CD4-positive, alpha-beta T cell (primary cell): ENCODE measurements at regions not wholly inside any gene's neighbourhood (a gene's known extent, or its start where the extent isn't known, plus 50 kb on each side); places are given as distances from the start of the nearest gene placed in this dataset.

Experiments
- ATAC-seq: fragments of 200-7000 bp; cut with Tn5 transposase; one replicate; pipeline ENCODE4 v1.10.0; 2022; ENCODE audit warnings: mild to moderate bottlenecking; ENCODE audit not compliant: poor library complexity
- CTCF ChIA-PET: fragments of 350-600 bp; sonication (Branson Sonifier 250); formaldehyde crosslinking; loops from one replicate; lab custom pipeline; 2021; ENCODE audit warnings: antibody characterized with exemption, inconsistent platforms; lab: Charles Lee
- POLR2A ChIA-PET: fragments of 350-600 bp; sonication (Branson Sonifier 250); formaldehyde crosslinking; loops from one replicate; lab custom pipeline; 2021; ENCODE audit warnings: antibody characterized with exemption, inconsistent platforms; lab: Charles Lee
- DNase-seq, 14 experiments: peaks; one replicate each; pipeline ENCODE4 v3.0.0-alpha.2; 2013 to 2020; ENCODE audit warnings: mixed read lengths in 2 of 14
- H3K27ac ChIP-seq, 2 donors: one replicate each; pipeline versions ENCODE4 v1.5.1 to v1.7.0; 2013; ENCODE audit warnings: low read length in 2 of 2, low read depth in 1 of 2, mild to moderate bottlenecking in 1 of 2
- H3K27me3 ChIP-seq, 2 experiments: 1 replicate in 1 of 2; 2 replicates in 1 of 2; pipeline versions ENCODE4 v1.6.1 to v1.7.0; 2013; ENCODE audit warnings: low read length in 2 of 2, control low read depth in 1 of 2, mild to moderate bottlenecking in 1 of 2, moderate library complexity in 1 of 2; ENCODE audit not compliant: insufficient read depth in 2 of 2, control insufficient read depth in 1 of 2
- H3K36me3 ChIP-seq: one replicate; pipeline ENCODE4 v1.6.1; 2013; ENCODE audit warnings: low read length, control low read depth; ENCODE audit not compliant: insufficient read depth
- H3K4me1 ChIP-seq: one replicate; pipeline ENCODE4 v1.6.1; 2013; ENCODE audit warnings: low read length, control low read depth; ENCODE audit not compliant: insufficient read depth
- H3K4me3 ChIP-seq: one replicate; pipeline ENCODE4 v1.5.1; 2013; ENCODE audit warnings: mild to moderate bottlenecking, low read length, moderate library complexity
- H3K9me3 ChIP-seq, 2 experiments: 1 replicate in 1 of 2; 2 replicates in 1 of 2; pipeline versions ENCODE4 v1.6.1 to v1.7.0; 2013; ENCODE audit warnings: low read length in 2 of 2, mild to moderate bottlenecking in 2 of 2, control low read depth in 1 of 2, moderate library complexity in 1 of 2; ENCODE audit not compliant: control insufficient read depth in 1 of 2, insufficient read depth in 1 of 2
- H3K27ac Mint-ChIP-seq: one replicate; pipeline ENCODE4 v1.8.0; 2020; ENCODE audit warnings: mixed read lengths
- H3K27me3 Mint-ChIP-seq: one replicate; pipeline ENCODE4 v1.8.0; 2021; ENCODE audit warnings: mixed read lengths
- H3K36me3 Mint-ChIP-seq: one replicate; pipeline ENCODE4 v1.8.0; 2021; ENCODE audit warnings: low read depth, mixed read lengths
- H3K4me1 Mint-ChIP-seq: one replicate; pipeline ENCODE4 v1.8.0; 2021; ENCODE audit warnings: low read depth, mixed read lengths
- H3K4me3 Mint-ChIP-seq: one replicate; pipeline ENCODE4 v1.8.0; 2020; ENCODE audit warnings: mild to moderate bottlenecking, mixed read lengths
- H3K9me3 Mint-ChIP-seq: one replicate; pipeline ENCODE4 v1.8.0; 2020; ENCODE audit warnings: mixed read lengths
- intact Hi-C, 2 experiments: fragments of 100-400 bp; cut with DNase I in 1 of 2; cut with micrococcal nuclease in 1 of 2; formaldehyde crosslinking; loops; one replicate each; pipeline versions ENCODE4 v1.15.1 to v1.9.0; 2023 to 2025; cut with DNase I, micrococcal nuclease
- TF ChIP-seq, protein P1 (sequence below): fragments of 200-600 bp; IDR thresholded peaks from one replicate; pipeline ENCODE4 v1.8.0; 2022; ENCODE audit warnings: antibody characterized with exemption, mild to moderate bottlenecking

GRCh38 chr5:53405396-53405795 lies 75.0 kb upstream of the FST start:
- intact Hi-C loops, result no loop called here
- ATAC-seq, result no peak
- TF ChIP-seq, protein P1, sequence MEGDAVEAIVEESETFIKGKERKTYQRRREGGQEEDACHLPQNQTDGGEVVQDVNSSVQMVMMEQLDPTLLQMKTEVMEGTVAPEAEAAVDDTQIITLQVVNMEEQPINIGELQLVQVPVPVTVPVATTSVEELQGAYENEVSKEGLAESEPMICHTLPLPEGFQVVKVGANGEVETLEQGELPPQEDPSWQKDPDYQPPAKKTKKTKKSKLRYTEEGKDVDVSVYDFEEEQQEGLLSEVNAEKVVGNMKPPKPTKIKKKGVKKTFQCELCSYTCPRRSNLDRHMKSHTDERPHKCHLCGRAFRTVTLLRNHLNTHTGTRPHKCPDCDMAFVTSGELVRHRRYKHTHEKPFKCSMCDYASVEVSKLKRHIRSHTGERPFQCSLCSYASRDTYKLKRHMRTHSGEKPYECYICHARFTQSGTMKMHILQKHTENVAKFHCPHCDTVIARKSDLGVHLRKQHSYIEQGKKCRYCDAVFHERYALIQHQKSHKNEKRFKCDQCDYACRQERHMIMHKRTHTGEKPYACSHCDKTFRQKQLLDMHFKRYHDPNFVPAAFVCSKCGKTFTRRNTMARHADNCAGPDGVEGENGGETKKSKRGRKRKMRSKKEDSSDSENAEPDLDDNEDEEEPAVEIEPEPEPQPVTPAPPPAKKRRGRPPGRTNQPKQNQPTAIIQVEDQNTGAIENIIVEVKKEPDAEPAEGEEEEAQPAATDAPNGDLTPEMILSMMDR, result no peak
- Mint-ChIP-seq H3K4me1 (no peaks in the 10 kb centered on the region), H3K27ac (no peak overlapping the region), H3K36me3 (no peaks in the 10 kb centered on the region), H3K27me3 (peaks cover 14% of the 10 kb centered on the region), H3K9me3 (no peaks in the 10 kb centered on the region), H3K4me3 (no peak overlapping the region)
- Histone ChIP-seq H3K27ac (no peak overlapping the region), H3K27me3 (peaks cover 0 to under 1% of the 10 kb centered on the region in 2 experiments), H3K9me3 (no peaks in the 10 kb centered on the region), H3K4me1 (no peaks in the 10 kb centered on the region), H3K36me3 (no peaks in the 10 kb centered on the region), H3K4me3 (no peak overlapping the region)
- DNase-seq, result no peak
- ChIA-PET POLR2A (no interaction called here), CTCF (no interaction called here)

DNA sequence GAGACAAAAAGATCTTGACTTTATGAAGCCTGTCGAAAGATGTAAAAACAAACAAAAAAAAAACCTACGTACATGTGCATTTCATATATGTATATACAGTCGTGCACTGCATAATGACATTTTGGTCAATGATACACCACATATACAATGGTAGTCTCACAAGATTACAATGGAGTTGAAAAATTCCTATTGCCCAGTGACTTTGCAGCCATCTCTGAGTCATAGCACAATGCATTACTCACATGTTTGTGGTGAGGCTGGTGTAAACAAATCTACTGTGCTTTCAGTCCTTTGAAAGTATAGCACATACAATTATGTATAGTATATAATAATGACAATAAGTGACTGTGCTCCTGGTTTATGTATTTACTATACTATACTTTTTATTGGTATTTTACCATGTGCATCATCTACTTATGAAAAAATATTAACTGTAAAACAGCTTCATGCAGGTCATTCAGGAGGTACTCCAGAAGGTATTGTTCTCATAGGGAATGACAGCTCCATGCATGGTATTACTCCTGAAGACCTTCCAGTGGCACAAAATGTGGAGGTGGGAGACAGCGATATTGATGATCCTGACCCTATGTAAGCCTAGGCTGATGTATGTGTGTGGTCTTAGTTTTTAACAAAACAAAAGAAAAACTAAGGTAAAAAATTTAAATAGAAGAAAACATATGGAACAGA lies 73.7 kb upstream of the FST start:
- ATAC-seq, result no peak
- no peaks in the 10 kb centered on the region for H3K4me1 ChIP-seq
- H3K4me3 Mint-ChIP-seq, result no peak overlapping the region
- no peak for DNase-seq
- H3K27ac Mint-ChIP-seq, result no peak overlapping the region
- no peaks in the 10 kb centered on the region for H3K4me1 Mint-ChIP-seq
- no peak overlapping the region for H3K27ac ChIP-seq
- intact Hi-C loops, result no loop called here
- no peaks in the 10 kb centered on the region for H3K9me3 Mint-ChIP-seq
- ChIA-PET CTCF (no interaction called here), POLR2A (no interaction called here)
- H3K4me3 ChIP-seq, result no peak overlapping the region
- TF ChIP-seq, protein P1, result no peak
- no peaks in the 10 kb centered on the region for H3K36me3 ChIP-seq
- H3K27me3 ChIP-seq, result no peaks in the 10 kb centered on the region
- H3K9me3 ChIP-seq, result no peaks in the 10 kb centered on the region
- peaks cover 5% of the 10 kb centered on the region for H3K27me3 Mint-ChIP-seq
- H3K36me3 Mint-ChIP-seq, result no peaks in the 10 kb centered on the region

GRCh38 chr5:53407373-53407772 lies 73.1 kb upstream of the FST start:
- H3K36me3 Mint-ChIP-seq, result no peaks in the 10 kb centered on the region
- TF ChIP-seq, protein P1, result no peak
- no peaks in the 10 kb centered on the region for H3K27me3 ChIP-seq
- H3K4me3 Mint-ChIP-seq, result no peak overlapping the region
- CTCF ChIA-PET, result no interaction called here
- ATAC-seq (no peak), DNase-seq (no peak)
- no peak overlapping the region for H3K4me3 ChIP-seq
- no peaks in the 10 kb centered on the region for H3K27me3 Mint-ChIP-seq
- H3K4me1 Mint-ChIP-seq, result no peaks in the 10 kb centered on the region
- no peaks in the 10 kb centered on the region for H3K4me1 ChIP-seq
- no peaks in the 10 kb centered on the region for H3K9me3 ChIP-seq
- no peak overlapping the region for H3K27ac Mint-ChIP-seq
- no peaks in the 10 kb centered on the region for H3K36me3 ChIP-seq
- no peak overlapping the region for H3K27ac ChIP-seq
- intact Hi-C loops, result no loop called here
- no peaks in the 10 kb centered on the region for H3K9me3 Mint-ChIP-seq
- POLR2A ChIA-PET, result no interaction called here
